ENCODE measurements at regions not wholly inside any gene's neighbourhood (a gene's known extent, or its start where the extent isn't known, plus 50 kb on each side); places are given as distances from the start of the nearest gene placed in this dataset.

- TF ChIP-seq, protein P1, sequence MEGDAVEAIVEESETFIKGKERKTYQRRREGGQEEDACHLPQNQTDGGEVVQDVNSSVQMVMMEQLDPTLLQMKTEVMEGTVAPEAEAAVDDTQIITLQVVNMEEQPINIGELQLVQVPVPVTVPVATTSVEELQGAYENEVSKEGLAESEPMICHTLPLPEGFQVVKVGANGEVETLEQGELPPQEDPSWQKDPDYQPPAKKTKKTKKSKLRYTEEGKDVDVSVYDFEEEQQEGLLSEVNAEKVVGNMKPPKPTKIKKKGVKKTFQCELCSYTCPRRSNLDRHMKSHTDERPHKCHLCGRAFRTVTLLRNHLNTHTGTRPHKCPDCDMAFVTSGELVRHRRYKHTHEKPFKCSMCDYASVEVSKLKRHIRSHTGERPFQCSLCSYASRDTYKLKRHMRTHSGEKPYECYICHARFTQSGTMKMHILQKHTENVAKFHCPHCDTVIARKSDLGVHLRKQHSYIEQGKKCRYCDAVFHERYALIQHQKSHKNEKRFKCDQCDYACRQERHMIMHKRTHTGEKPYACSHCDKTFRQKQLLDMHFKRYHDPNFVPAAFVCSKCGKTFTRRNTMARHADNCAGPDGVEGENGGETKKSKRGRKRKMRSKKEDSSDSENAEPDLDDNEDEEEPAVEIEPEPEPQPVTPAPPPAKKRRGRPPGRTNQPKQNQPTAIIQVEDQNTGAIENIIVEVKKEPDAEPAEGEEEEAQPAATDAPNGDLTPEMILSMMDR (IDR thresholded peaks at IDR 0.05; ENCODE audit: low read depth, low read length), result no peak
- no peak for DNase-seq (ENCODE audit: low read depth in 2 of 2)
- H3K4me3 ChIP-seq (replicated peaks in 1 of 2; ENCODE audit: low read depth in 2 of 2, low read length in 2 of 2), result no peak overlapping the region
Observed at GRCh38 chr2:224196810-224197209, 157.7 kb upstream of the SERPINE2 start.

DNA sequence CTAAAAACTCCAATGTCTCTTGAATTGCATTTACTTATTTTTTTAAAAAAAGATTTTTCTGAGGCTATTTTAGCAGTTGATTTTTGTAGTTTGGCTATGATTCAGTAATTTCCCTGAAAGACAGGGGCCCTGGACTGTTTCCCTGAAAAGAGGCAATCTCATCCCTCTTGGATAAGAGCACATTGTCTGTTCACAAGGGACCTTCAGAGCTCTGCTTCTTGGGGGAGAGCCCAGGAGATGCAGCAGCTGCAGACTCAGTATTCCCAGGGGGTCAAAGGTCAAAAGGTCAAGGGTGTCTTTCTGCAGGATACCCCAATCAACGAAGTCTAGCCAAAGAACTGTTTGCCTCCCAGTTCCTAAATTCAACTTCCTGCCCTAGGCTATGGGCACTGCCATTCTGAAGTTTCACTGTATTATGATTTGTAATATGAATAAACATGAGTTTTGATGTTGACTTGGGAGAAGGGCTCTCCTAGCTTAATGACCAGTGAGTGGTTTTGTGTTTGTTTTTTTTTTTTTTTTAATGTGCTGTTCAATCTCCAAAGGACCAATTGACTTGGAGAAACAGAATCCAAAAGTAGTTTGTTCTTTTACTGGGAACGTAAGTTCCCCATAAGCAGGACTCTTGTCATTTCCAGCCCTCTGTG is 157.0 kb upstream of the SERPINE2 start:
- peak in 1 of 2 donors; percentile 85 for DNase-seq (ENCODE audit: low read depth in 2 of 2)
- H3K4me3 ChIP-seq (replicated peaks in 1 of 2; ENCODE audit: low read depth in 2 of 2, low read length in 2 of 2), result no peak overlapping the region
- TF ChIP-seq, protein P1 (IDR thresholded peaks at IDR 0.05; ENCODE audit: low read depth, low read length), result no peak

- H3K4me3 ChIP-seq (replicated peaks in 1 of 2; ENCODE audit: low read depth in 2 of 2, low read length in 2 of 2), result no peak overlapping the region
- TF ChIP-seq, protein P1 (IDR thresholded peaks at IDR 0.05; ENCODE audit: low read depth, low read length), result no peak
Observed at GRCh38 chr2:224194161-224194560, 155.1 kb upstream of the SERPINE2 start.

DNA sequence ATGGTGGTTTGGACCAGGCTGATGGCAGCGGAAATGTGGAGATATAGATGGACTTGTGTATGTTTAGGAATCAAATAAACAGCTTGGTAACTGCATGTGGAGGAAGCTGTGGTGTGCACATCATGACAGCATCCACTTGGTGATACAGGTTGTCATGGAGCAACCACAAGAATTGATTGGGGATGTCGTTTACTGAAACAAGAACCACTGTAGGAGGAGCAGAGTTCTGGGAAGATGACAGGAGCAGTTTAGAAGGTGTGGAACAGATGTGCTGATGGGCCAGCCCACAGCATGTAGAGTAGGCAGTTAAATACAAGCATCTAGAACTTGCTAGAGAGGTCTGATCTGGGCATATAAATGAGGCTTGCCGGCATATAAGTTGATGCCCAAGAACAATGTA is 152.4 kb upstream of the SERPINE2 start:
- TF ChIP-seq, protein P1 (IDR thresholded peaks at IDR 0.05; ENCODE audit: low read depth, low read length), result no peak
- no peak overlapping the region for H3K4me3 ChIP-seq (replicated peaks in 1 of 2; ENCODE audit: low read depth in 2 of 2, low read length in 2 of 2)

More at GRCh38 chr2:224194161-224194560, 155.1 kb upstream of the SERPINE2 start:
- DNase-seq (ENCODE audit: low read depth in 2 of 2), result no peak

GRCh38 chr2:224190936-224191270 is 151.8 kb upstream of the SERPINE2 start:
- TF ChIP-seq, protein P1 (IDR thresholded peaks at IDR 0.05; ENCODE audit: low read depth, low read length), result no peak
- no peak overlapping the region for H3K4me3 ChIP-seq (replicated peaks in 1 of 2; ENCODE audit: low read depth in 2 of 2, low read length in 2 of 2)
- peak; percentile 31 to 34 for DNase-seq (ENCODE audit: low read depth in 2 of 2)

More for the DNA sequence above, 152.4 kb upstream of the SERPINE2 start:
- DNase-seq (ENCODE audit: low read depth in 2 of 2), result no peak

DNA sequence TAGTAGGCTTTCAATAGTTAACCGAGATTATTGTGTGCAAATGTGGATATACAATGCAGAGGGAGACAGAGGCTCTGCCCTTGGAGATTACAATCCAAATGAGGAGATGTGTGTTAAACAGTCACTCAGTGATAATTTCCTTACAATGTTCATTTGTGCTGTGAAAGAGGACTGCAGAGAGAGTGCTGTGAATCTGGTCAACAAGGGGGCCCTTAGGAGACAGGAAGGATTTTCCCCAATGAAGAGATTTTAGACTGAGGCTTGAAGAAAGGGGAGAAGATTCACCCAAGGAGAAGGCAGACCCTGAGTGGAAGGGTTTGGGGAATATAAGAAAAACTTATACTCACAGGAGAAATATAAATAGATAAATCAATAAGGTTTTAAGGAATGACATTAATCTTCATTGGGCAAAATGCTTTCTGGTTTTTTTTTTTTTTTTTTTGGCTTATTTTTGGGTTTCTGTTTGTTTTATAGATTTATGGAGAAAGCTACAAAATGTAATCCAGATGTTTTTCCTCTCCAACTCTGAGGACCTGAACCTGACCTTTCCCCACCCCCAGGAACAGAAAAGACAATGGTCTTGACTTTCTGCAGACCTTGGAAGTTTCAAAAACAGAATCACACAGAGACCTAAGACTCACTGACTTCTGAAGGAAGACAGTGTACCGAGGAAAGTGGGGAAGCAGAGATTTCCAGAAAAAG is 151.3 kb upstream of the SERPINE2 start:
- no peak overlapping the region for H3K4me3 ChIP-seq (replicated peaks in 1 of 2; ENCODE audit: low read depth in 2 of 2, low read length in 2 of 2)
- no peak for DNase-seq (ENCODE audit: low read depth in 2 of 2)
- TF ChIP-seq, protein P1 (IDR thresholded peaks at IDR 0.05; ENCODE audit: low read depth, low read length), result no peak

All from cardiac fibroblast (primary cell).